BE2C (cell line): ENCODE measurements at regions not wholly inside any gene's neighbourhood (a gene's known extent, or its start where the extent isn't known, plus 50 kb on each side); places are given as distances from the start of the nearest gene placed in this dataset.
"Not testable (repeated sequence)": the region's sequence is repeated elsewhere in the genome, so short reads cannot be mapped to it uniquely, and the experiment has no call there.

ENCODE experiments used
- DNase-seq: peaks from one replicate; pipeline ENCODE4 v3.0.0-alpha.2; 2020
- H3K27me3 ChIP-seq: fragments of 250-450 bp; sonication (Bioruptor Pico); 2 replicates; pipeline ENCODE4 v1.5.1; 2020; ENCODE audit warnings: mild to moderate bottlenecking
- H3K36me3 ChIP-seq: fragments of 250-450 bp; sonication (Bioruptor Pico); 2 replicates; pipeline ENCODE4 v1.5.1; 2020; ENCODE audit warnings: mild to moderate bottlenecking
- H3K4me1 ChIP-seq: fragments of 250-450 bp; sonication (Bioruptor Pico); 2 replicates; pipeline ENCODE4 v1.5.1; 2020
- H3K4me3 ChIP-seq: 2 replicates; pipeline ENCODE4 v1.5.1; 2011; ENCODE audit warnings: low read depth, low read length
- H3K9me3 ChIP-seq: fragments of 250-450 bp; sonication (Bioruptor Pico); 2 replicates; pipeline ENCODE4 v1.5.1; 2020
- TF ChIP-seq, protein P1 (sequence below): IDR thresholded peaks from 2 replicates; pipeline ENCODE4 v1.5.1; 2012; ENCODE audit warnings: mild to moderate bottlenecking, low read depth, low read length

DNA sequence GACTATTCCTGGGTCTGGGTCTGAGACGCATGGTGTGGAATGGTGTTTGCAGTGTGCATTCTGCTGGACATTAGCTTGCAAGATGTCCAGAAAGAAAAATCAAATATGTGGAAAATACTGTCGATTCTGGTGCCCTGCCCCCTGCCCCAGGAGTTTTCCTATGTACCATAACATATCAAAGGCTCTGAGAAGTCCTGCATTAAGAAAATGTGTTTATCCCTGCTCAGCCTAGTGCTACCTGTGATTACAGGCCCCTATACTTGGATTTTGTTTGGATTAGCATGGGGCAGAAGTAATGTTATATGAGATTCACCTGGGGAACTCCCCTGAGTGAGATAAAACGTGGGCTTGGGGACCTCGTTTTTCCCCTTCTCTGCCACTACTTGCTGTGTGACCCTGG is 325.0 kb downstream of the CBLN1 start:
- H3K4me1 ChIP-seq: no peaks in the 10 kb centered on the region
- H3K36me3 ChIP-seq: no peaks in the 10 kb centered on the region
- H3K4me3 ChIP-seq: no peak overlapping the region
- no peaks in the 10 kb centered on the region for H3K9me3 ChIP-seq
- TF ChIP-seq, protein P1, sequence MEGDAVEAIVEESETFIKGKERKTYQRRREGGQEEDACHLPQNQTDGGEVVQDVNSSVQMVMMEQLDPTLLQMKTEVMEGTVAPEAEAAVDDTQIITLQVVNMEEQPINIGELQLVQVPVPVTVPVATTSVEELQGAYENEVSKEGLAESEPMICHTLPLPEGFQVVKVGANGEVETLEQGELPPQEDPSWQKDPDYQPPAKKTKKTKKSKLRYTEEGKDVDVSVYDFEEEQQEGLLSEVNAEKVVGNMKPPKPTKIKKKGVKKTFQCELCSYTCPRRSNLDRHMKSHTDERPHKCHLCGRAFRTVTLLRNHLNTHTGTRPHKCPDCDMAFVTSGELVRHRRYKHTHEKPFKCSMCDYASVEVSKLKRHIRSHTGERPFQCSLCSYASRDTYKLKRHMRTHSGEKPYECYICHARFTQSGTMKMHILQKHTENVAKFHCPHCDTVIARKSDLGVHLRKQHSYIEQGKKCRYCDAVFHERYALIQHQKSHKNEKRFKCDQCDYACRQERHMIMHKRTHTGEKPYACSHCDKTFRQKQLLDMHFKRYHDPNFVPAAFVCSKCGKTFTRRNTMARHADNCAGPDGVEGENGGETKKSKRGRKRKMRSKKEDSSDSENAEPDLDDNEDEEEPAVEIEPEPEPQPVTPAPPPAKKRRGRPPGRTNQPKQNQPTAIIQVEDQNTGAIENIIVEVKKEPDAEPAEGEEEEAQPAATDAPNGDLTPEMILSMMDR: no peak
- H3K27me3 ChIP-seq: no peaks in the 10 kb centered on the region
- DNase-seq: no peak

DNA sequence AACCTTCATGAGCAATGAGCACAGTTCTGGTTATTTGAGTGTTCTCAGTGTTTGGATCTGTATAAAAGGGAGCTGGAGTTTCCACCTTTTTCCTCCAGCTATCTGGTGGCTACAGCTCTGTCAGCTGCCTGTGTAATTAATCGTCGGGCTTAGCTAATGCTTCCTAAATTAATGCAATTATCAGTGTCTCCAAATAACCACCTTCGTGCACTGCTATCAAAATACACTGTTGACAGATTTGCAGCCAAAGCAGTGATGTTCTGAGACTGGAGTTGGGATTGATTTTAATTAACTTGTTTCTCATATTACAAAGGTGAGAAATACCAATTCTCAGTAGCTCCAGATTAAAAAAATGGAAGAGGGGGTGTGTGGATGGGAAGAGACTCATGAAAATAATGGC is 325.8 kb downstream of the CBLN1 start:
- no peak overlapping the region for H3K4me3 ChIP-seq
- DNase-seq: no peak
- H3K9me3 ChIP-seq: no peaks in the 10 kb centered on the region
- no peaks in the 10 kb centered on the region for H3K27me3 ChIP-seq
- TF ChIP-seq, protein P1: no peak
- H3K4me1 ChIP-seq: no peaks in the 10 kb centered on the region
- H3K36me3 ChIP-seq: no peaks in the 10 kb centered on the region

DNA sequence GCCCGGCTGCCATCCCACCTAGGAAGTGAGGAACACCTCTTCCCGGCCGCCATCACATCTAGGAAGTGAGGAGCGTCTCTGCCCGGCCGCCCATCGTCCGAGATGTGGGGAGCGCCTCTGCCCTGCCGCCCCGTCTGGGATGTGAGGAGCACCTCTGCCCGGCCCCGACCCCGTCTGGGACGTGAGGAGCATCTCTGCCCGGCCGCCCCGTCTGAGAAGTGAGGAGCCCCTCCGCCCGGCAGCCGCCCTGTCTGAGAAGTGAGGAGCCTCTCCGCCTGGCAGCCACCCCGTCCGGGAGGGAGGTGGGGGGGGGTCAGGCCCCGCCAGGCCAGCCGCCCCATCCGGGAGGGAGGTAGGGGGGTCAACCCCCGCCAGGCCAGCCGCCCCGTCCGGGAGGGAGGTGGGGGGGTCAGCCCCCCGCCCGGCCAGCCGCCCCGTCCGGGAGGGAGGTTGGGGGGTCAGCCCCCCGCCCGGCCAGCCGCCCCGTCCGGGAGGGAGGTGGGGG is 330.0 kb downstream of the CBLN1 start:
- not testable (repeated sequence) for H3K4me3 ChIP-seq, H3K27me3 ChIP-seq, H3K9me3 ChIP-seq, DNase-seq, H3K4me1 ChIP-seq, H3K36me3 ChIP-seq

DNA sequence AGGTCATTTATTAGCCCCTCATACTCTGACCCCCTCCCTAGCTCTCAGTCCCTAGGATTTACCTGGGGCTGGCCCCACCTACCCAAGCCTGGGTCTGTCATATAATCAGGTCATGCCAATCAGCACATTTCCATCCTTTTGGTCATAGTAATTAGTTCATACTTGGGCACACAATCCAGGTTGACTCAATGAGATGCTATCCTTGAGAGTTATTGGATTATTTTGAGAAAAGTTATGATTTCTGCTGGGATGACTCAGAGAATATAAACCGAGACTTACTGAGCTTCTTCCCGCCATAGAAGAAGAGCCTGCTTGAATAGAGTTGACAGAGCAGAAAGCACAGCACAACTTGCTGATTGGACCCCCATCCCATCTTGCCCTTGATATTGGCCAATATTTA is 331.5 kb downstream of the CBLN1 start:
- H3K9me3 ChIP-seq: no peaks in the 10 kb centered on the region; the same call in 1 of the 2 replicates
- H3K27me3 ChIP-seq: no peaks in the 10 kb centered on the region
- DNase-seq: no peak
- no peak overlapping the region for H3K4me3 ChIP-seq
- H3K4me1 ChIP-seq: no peaks in the 10 kb centered on the region
- H3K36me3 ChIP-seq: no peaks in the 10 kb centered on the region
- TF ChIP-seq, protein P1: no peak

DNA sequence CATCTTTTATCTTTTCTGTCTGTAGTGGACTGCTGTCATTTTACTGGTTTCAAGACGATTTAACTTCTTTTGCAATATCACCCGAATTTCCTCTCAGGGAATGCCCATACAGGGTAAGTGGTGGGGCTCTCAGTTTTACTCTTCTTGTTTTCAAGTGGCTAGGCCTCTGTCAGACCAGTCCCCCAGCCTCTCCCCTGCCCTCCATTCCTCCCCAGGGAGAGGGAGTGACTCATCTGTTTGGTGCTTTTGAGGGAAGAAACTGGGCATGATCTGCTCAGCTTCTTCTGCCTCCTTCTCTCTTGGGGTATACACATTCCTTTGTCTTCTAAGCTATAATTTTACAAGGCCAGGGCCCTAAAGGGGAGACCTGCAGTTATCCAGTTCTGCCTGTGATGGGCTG is 332.0 kb downstream of the CBLN1 start:
- no peak for DNase-seq

DNA sequence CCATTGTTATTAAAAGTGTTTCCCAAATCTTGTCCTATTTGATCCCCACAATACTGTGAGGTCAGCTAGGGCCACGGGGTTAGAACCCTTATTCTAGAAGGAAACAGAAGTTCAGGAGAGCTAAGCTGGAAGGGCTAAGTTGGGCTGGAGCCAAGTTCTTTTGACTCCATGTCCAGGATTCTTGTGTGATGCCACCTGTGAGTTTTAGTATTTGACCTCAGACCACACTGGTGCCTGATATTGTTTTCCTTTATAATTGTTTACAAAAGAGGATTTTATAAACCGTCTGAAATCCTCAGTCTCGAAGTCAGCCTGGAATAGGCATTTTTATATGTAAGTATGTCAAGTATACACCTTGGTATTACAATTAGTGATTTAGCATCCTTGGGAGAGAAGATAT is 332.7 kb downstream of the CBLN1 start:
- TF ChIP-seq, protein P1: no peak
- H3K36me3 ChIP-seq: no peaks in the 10 kb centered on the region
- no peak overlapping the region for H3K4me3 ChIP-seq
- no peak for DNase-seq
- H3K9me3 ChIP-seq: no peaks in the 10 kb centered on the region; the same call in 1 of the 2 replicates
- no peaks in the 10 kb centered on the region for H3K4me1 ChIP-seq
- H3K27me3 ChIP-seq: no peaks in the 10 kb centered on the region

More for the DNA sequence above, 332.0 kb downstream of the CBLN1 start:
- TF ChIP-seq, protein P1: no peak
- Histone ChIP-seq H3K9me3 (no peaks in the 10 kb centered on the region; the same call in 1 of the 2 replicates), H3K36me3 (no peaks in the 10 kb centered on the region), H3K4me1 (no peaks in the 10 kb centered on the region), H3K27me3 (no peaks in the 10 kb centered on the region), H3K4me3 (no peak overlapping the region)

DNA sequence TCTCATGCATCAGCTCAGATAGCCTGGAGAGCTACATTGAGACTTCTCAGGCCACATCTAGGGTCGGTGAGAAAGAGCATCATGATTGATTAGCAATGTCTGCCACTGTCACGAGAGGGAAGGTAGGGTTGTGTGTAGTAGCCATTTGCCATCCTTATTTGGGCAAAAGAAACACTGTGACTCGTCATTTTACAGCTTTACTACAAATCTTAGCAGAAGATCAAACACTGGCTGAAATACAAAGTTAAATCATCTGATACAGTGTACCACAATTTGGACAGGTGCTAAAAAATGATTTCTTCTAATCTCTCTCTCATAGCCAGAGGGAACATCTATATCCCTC is 334.3 kb downstream of the CBLN1 start:
- no peaks in the 10 kb centered on the region; the same call in 1 of the 2 replicates for H3K9me3 ChIP-seq
- TF ChIP-seq, protein P1: no peak
- H3K4me3 ChIP-seq: no peak overlapping the region
- no peaks in the 10 kb centered on the region for H3K36me3 ChIP-seq
- no peak for DNase-seq
- H3K4me1 ChIP-seq: no peaks in the 10 kb centered on the region
- H3K27me3 ChIP-seq: no peaks in the 10 kb centered on the region
